PC-9 (cell line): ENCODE measurements at regions not wholly inside any gene's neighbourhood (a gene's known extent, or its start where the extent isn't known, plus 50 kb on each side); places are given as distances from the start of the nearest gene placed in this dataset.

Experiments
- BruUV-seq: library from RNA; stranded (reverse); fragments of 400-500 nt; replicated peaks from 2 replicates; lab custom pipeline; 2021; lab: Mats Ljungman, UMichigan
- CTCF ChIA-PET: fragments of 300-600 bp; sonication (Branson Sonifier 250); formaldehyde crosslinking; loops from one replicate; lab custom pipeline; 2022; ENCODE audit warnings: antibody characterized with exemption; lab: Charles Lee
- POLR2A ChIA-PET: fragments of 300-600 bp; sonication (Branson Sonifier 250); formaldehyde crosslinking; loops from one replicate; lab custom pipeline; 2022; ENCODE audit warnings: antibody characterized with exemption; ENCODE audit not compliant: unreplicated experiment; lab: Charles Lee
- DNase-seq, 2 experiments: peaks; one replicate each; pipeline versions ENCODE4 v3.0.0 to v3.0.0-alpha.2; 2015 to 2022; ENCODE audit warnings: mixed read lengths in 1 of 2
- H2AFZ ChIP-seq: fragments of 200-600 bp; sonication (generic); 2 replicates; pipeline ENCODE4 v1.8.1; 2017; ENCODE audit warnings: antibody characterized with exemption
- H3F3A ChIP-seq: fragments of 200-600 bp; sonication (generic); 2 replicates; pipeline ENCODE4 v1.8.1; 2017; ENCODE audit warnings: antibody characterized with exemption, mild to moderate bottlenecking, low read depth; ENCODE audit not compliant: insufficient read depth
- H3K27ac ChIP-seq: fragments of 200-600 bp; sonication (generic); 2 replicates; pipeline ENCODE4 v1.6.1; 2016; ENCODE audit warnings: mixed run types
- H3K27me3 ChIP-seq: fragments of 200-600 bp; sonication (generic); 2 replicates; pipeline ENCODE4 v1.6.1; 2016; ENCODE audit warnings: low read depth, mixed run types; ENCODE audit not compliant: insufficient read depth
- H3K36me3 ChIP-seq: fragments of 200-600 bp; sonication (generic); 2 replicates; pipeline ENCODE4 v1.6.1; 2016; ENCODE audit warnings: low read depth, mixed run types
- H3K4me1 ChIP-seq: fragments of 200-600 bp; sonication (generic); replicated peaks from 2 replicates; pipeline ENCODE4 v1.6.1; 2016; ENCODE audit warnings: mixed run types; ENCODE audit not compliant: insufficient read depth
- H3K4me2 ChIP-seq: fragments of 200-600 bp; sonication (generic); 2 replicates; pipeline ENCODE4 v1.6.1; 2017; ENCODE audit warnings: mixed run types
- H3K4me3 ChIP-seq: fragments of 200-600 bp; sonication (generic); 2 replicates; pipeline ENCODE4 v1.6.1; 2016; ENCODE audit warnings: mixed run types
- H3K79me2 ChIP-seq: fragments of 200-600 bp; sonication (generic); 2 replicates; pipeline ENCODE4 v1.6.1; 2017; ENCODE audit warnings: low read depth, mixed run types
- H3K9me2 ChIP-seq: fragments of 200-600 bp; sonication (generic); 2 replicates; pipeline ENCODE4 v1.8.1; 2017; ENCODE audit warnings: mild to moderate bottlenecking; ENCODE audit not compliant: insufficient read depth
- H3K9me3 ChIP-seq: fragments of 200-600 bp; sonication (generic); 2 replicates; pipeline ENCODE4 v1.8.1; 2016; ENCODE audit warnings: low read depth; ENCODE audit not compliant: insufficient read depth
- H4K20me1 ChIP-seq: fragments of 200-600 bp; sonication (generic); 2 replicates; pipeline ENCODE4 v1.8.1; 2017; ENCODE audit not compliant: insufficient read depth
- EZH2 ChIP-seq: fragments of 200-600 bp; sonication (generic); IDR thresholded peaks from 2 replicates; pipeline ENCODE4 v1.8.0; 2017; ENCODE audit warnings: antibody characterized with exemption, low read depth
- intact Hi-C: fragments of 100-400 bp; cut with micrococcal nuclease; formaldehyde crosslinking; loops from one replicate; pipeline ENCODE4 v1.10.0; 2022; ENCODE audit not compliant: unreplicated experiment
- TF ChIP-seq, protein P1 (sequence below): fragments of 200-600 bp; sonication (generic); conservative IDR thresholded peaks from 2 replicates; pipeline ENCODE4 v1.6.1; 2017; ENCODE audit warnings: mixed run types, antibody characterized with exemption, mild to moderate bottlenecking, moderate library complexity

GRCh38 chr16:86763819-86764218, 185.5 kb downstream of the FOXL1 start:
- CTCF ChIA-PET = no interaction called here
- H2AFZ ChIP-seq = no peak overlapping the region

DNA sequence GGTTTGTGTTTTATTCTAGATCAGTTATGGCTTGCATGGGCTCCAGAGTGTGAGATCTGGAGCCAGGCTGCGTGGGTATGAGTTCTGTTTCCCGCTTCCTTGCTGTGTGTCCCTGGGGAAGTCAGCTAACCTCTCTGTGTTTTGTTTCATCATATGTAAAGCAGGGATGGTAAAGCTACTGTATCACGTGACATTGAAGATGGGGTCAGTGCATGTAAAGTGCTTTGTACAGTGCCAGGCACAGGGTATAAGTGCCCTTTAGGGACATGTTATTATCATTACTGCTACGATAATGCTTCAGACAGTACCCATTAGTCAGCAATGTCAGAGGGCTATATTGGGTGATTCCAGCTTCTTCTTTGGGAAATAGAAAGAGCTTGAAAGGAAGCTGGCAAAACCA, 186.2 kb downstream of the FOXL1 start:
- H3K9me3 ChIP-seq = no peaks in the 10 kb centered on the region
- TF ChIP-seq, protein P1, sequence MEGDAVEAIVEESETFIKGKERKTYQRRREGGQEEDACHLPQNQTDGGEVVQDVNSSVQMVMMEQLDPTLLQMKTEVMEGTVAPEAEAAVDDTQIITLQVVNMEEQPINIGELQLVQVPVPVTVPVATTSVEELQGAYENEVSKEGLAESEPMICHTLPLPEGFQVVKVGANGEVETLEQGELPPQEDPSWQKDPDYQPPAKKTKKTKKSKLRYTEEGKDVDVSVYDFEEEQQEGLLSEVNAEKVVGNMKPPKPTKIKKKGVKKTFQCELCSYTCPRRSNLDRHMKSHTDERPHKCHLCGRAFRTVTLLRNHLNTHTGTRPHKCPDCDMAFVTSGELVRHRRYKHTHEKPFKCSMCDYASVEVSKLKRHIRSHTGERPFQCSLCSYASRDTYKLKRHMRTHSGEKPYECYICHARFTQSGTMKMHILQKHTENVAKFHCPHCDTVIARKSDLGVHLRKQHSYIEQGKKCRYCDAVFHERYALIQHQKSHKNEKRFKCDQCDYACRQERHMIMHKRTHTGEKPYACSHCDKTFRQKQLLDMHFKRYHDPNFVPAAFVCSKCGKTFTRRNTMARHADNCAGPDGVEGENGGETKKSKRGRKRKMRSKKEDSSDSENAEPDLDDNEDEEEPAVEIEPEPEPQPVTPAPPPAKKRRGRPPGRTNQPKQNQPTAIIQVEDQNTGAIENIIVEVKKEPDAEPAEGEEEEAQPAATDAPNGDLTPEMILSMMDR = no peak
- no peak for TF ChIP-seq EZH2
- H3K27ac ChIP-seq = no peak overlapping the region
- no peak overlapping the region for H3K4me2 ChIP-seq
- no peaks in the 10 kb centered on the region for H3K9me2 ChIP-seq
- H3K4me1 ChIP-seq = no peaks in the 10 kb centered on the region
- no peak for DNase-seq
- H3K79me2 ChIP-seq = no peaks in the 10 kb centered on the region
- H3K4me3 ChIP-seq = no peak overlapping the region
- H3K27me3 ChIP-seq = peaks cover 89% of the 10 kb centered on the region
- ChIA-PET POLR2A (no interaction called here), CTCF (no interaction called here)
- H2AFZ ChIP-seq = no peak overlapping the region
- no TSS peak for BruUV-seq
- intact Hi-C loops = no loop called here
- no peaks in the 10 kb centered on the region for H4K20me1 ChIP-seq
- no peaks in the 10 kb centered on the region for H3K36me3 ChIP-seq
- H3F3A ChIP-seq = no peaks in the 10 kb centered on the region

More at GRCh38 chr16:86763819-86764218, 185.5 kb downstream of the FOXL1 start:
- H3K36me3 ChIP-seq = no peaks in the 10 kb centered on the region
- H3K27ac ChIP-seq = no peak overlapping the region
- POLR2A ChIA-PET = no interaction called here
- no peak overlapping the region for H3K4me2 ChIP-seq
- TF ChIP-seq, protein P1 = no peak
- TF ChIP-seq EZH2 = no peak
- no peaks in the 10 kb centered on the region for H3F3A ChIP-seq
- intact Hi-C loops = no loop called here
- no peak for DNase-seq
- no TSS peak for BruUV-seq
- H3K27me3 ChIP-seq = peaks cover 91% of the 10 kb centered on the region
- H3K9me3 ChIP-seq = no peaks in the 10 kb centered on the region
- H3K4me1 ChIP-seq = no peaks in the 10 kb centered on the region
- H3K4me3 ChIP-seq = no peak overlapping the region
- H3K79me2 ChIP-seq = no peaks in the 10 kb centered on the region
- H4K20me1 ChIP-seq = no peaks in the 10 kb centered on the region
- H3K9me2 ChIP-seq = no peaks in the 10 kb centered on the region

DNA sequence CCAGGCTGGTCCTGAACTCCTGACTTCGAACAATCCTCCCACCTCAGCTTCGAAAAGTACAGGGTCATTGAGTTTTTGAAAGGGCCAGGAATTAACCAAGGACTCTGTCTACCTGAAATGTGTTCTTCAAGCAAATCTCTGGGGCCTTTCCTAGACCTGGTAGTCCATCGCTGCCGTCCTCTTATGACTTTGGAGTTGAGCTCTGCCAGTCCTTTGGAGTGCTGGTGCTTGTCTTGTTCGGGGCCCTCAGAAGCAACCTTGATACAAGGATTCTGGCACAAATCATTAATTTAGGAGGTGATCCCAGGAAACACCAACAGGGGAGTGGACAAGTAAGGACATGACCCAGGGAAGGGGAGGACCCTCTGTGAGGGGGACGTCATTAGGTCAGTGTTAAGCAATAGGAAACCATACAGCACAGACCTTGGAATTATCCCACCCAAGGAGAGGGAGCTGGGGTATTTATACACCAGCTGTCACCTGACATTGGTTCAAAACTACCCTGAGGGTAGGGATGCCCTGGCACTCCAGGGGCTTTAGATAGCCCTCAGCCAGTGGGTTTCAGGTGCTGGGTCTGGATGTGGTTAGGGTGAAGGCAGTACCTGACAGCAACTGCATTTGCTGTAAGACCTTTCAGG, 187.2 kb downstream of the FOXL1 start:
- Histone ChIP-seq H4K20me1 (no peaks in the 10 kb centered on the region), H3K27me3 (peaks cover 88% of the 10 kb centered on the region), H3K4me1 (no peaks in the 10 kb centered on the region), H3K9me2 (no peaks in the 10 kb centered on the region), H3K9me3 (no peaks in the 10 kb centered on the region), H3K79me2 (no peaks in the 10 kb centered on the region), H3F3A (no peaks in the 10 kb centered on the region), H3K4me2 (no peak overlapping the region), H3K27ac (no peak overlapping the region), H3K4me3 (no peak overlapping the region), H3K36me3 (no peaks in the 10 kb centered on the region), H2AFZ (no peak overlapping the region)
- POLR2A ChIA-PET = no interaction called here
- no TSS peak for BruUV-seq
- TF ChIP-seq, protein P1 = no peak
- no peak for TF ChIP-seq EZH2
- CTCF ChIA-PET = no interaction called here
- no peak for DNase-seq
- intact Hi-C loops = no loop called here
